K562 (cell line): ENCODE measurements at regions not wholly inside any gene's neighbourhood (a gene's known extent, or its start where the extent isn't known, plus 50 kb on each side); places are given as distances from the start of the nearest gene placed in this dataset.

Experiments
- ATAC-seq: fragments of 200-7000 bp; cut with Tn5 transposase; 3 replicates; pipeline ENCODE4 v1.9.1; 2020; ENCODE audit warnings: moderate library complexity
- BruUV-seq: library from RNA; stranded (reverse); fragments of 400-500 nt; replicated peaks from 2 replicates; lab custom pipeline; 2021; lab: Mats Ljungman, UMichigan
- CTCF ChIA-PET: fragments of 300-600 bp; formaldehyde crosslinking; extraction: SDS; loops from one replicate; lab custom pipeline; 2021; ENCODE audit warnings: low intra/inter-chr PET ratio; lab: Yijun Ruan, JAX
- POLR2A ChIA-PET: fragments of 300-600, 350-650 bp; sonication (Branson Sonifier 250); formaldehyde crosslinking; extraction: SDS; loops from one replicate; lab custom pipeline; 2021; ENCODE audit warnings: antibody characterized with exemption, inconsistent platforms; lab: Yijun Ruan, JAX
- DNase-seq, 4 experiments: peaks; one replicate each; pipeline versions ENCODE4 v3.0.0 to v3.0.0-alpha.2; 2011 to 2018; ENCODE audit warnings: low spot score in 3 of 4, mixed read lengths in 3 of 4; ENCODE audit errors: extremely low read depth in 1 of 4
- FAIRE-seq: peaks from 2 replicates; lab custom pipeline; 2011; peaks lifted over from hg19 to GRCh38; lab: Jason Lieb, UNC
- H2AFZ ChIP-seq: 2 replicates; pipeline ENCODE4 v1.6.0; 2011; ENCODE audit warnings: low read depth, low read length, control low read depth, inconsistent platforms
- H3K27ac ChIP-seq: fragments of 200-600 bp; 3 replicates; pipeline ENCODE4 v1.8.0; 2011; ENCODE audit warnings: low read depth, mild to moderate bottlenecking, control low read depth, inconsistent platforms, low read length, moderate library complexity, mixed read lengths; ENCODE audit errors: extremely low read depth
- H3K27me3 ChIP-seq, 2 experiments: fragments of 300-600 bp in 1 of 2; 2 replicates in 1 of 2; 3 replicates in 1 of 2; pipeline versions ENCODE4 v1.6.0 to v1.8.0; 2011; ENCODE audit warnings: inconsistent platforms in 2 of 2, low read length in 2 of 2, mild to moderate bottlenecking in 1 of 2, mixed read lengths in 1 of 2, moderate library complexity in 1 of 2; ENCODE audit not compliant: control insufficient read depth in 2 of 2, insufficient read depth in 2 of 2
- H3K36me3 ChIP-seq: fragments of 300-600 bp; 3 replicates; pipeline ENCODE4 v1.8.0; 2011; ENCODE audit warnings: mild to moderate bottlenecking, low read length, inconsistent platforms; ENCODE audit not compliant: control insufficient read depth, insufficient read depth
- H3K4me1 ChIP-seq, 2 experiments: fragments of 200-600 bp in 1 of 2; replicated peaks in 1 of 2; 2 replicates in 1 of 2; 3 replicates in 1 of 2; pipeline versions ENCODE4 v1.5.1 to v1.8.0; 2011; ENCODE audit warnings: inconsistent platforms in 2 of 2, low read length in 2 of 2, mild to moderate bottlenecking in 1 of 2, mixed read lengths in 1 of 2, moderate library complexity in 1 of 2; ENCODE audit not compliant: control insufficient read depth in 2 of 2, insufficient read depth in 2 of 2
- H3K4me2 ChIP-seq: 2 replicates; pipeline ENCODE4 v1.6.1; 2011; ENCODE audit warnings: low read length, control low read depth, inconsistent platforms, mixed read lengths; ENCODE audit not compliant: insufficient read depth
- H3K4me3 ChIP-seq: fragments of 200-600 bp; sonication (generic), shearing (Covaris generic); 2 replicates; pipeline ENCODE4 v1.5.1; 2016; ENCODE audit warnings: control low read depth, inconsistent platforms
- H3K79me2 ChIP-seq: fragments of 200-600 bp; 3 replicates; pipeline ENCODE4 v1.8.0; 2011; ENCODE audit warnings: low read length, inconsistent platforms; ENCODE audit not compliant: control insufficient read depth, insufficient read depth
- H3K9ac ChIP-seq, 2 experiments: 2 replicates each; pipeline versions ENCODE4 v1.6.0 to v1.6.1; 2011; ENCODE audit warnings: low read depth in 2 of 2, low read length in 2 of 2, control low read depth in 1 of 2, inconsistent platforms in 1 of 2, mild to moderate bottlenecking in 1 of 2, mixed read lengths in 1 of 2; ENCODE audit not compliant: insufficient read depth in 1 of 2
- H3K9me1 ChIP-seq: one replicate; pipeline ENCODE4 v1.6.0; 2011; ENCODE audit warnings: inconsistent platforms, mild to moderate bottlenecking, low read length, moderate library complexity; ENCODE audit not compliant: control insufficient read depth, insufficient read depth
- H3K9me3 ChIP-seq: replicated peaks from 2 replicates; pipeline ENCODE4 v1.5.1; 2011; ENCODE audit warnings: low read depth, low read length, inconsistent platforms; ENCODE audit not compliant: control insufficient read depth, insufficient read depth
- H4K20me1 ChIP-seq: replicated peaks from 2 replicates; pipeline ENCODE4 v1.6.1; 2011; ENCODE audit warnings: low read length, inconsistent platforms, mixed read lengths; ENCODE audit not compliant: control insufficient read depth, insufficient read depth
- AFF4 ChIP-seq: sonication (generic); formaldehyde crosslinking; IDR thresholded peaks from 2 replicates; pipeline ENCODE4 v1.8.0; 2023; ENCODE audit warnings: mild to moderate bottlenecking, missing genetic modification reagents
- CCNT2 ChIP-seq: IDR thresholded peaks from 2 replicates; pipeline ENCODE4 v1.6.1; 2011; ENCODE audit warnings: borderline replicate concordance, low read depth, mild to moderate bottlenecking, moderate library complexity, mixed read lengths, low read length; ENCODE audit not compliant: insufficient read length; ENCODE audit errors: extremely low read depth
- HMGXB4 ChIP-seq: sonication (generic); formaldehyde crosslinking; IDR thresholded peaks from 2 replicates; pipeline ENCODE4 v1.8.1; 2023; ENCODE audit warnings: mild to moderate bottlenecking, missing genetic modification reagents
- ILK ChIP-seq: fragments of 450-650 bp; IDR thresholded peaks from 2 replicates; pipeline ENCODE4 v1.6.1; 2016; ENCODE audit warnings: missing genetic modification characterization, low read depth, mild to moderate bottlenecking, missing compliant biosample characterization, moderate library complexity, borderline replicate concordance
- MAFG ChIP-seq: fragments of 450-650 bp; conservative IDR thresholded peaks from 2 replicates; pipeline ENCODE4 v1.6.1; 2016; ENCODE audit warnings: missing genetic modification characterization, missing compliant biosample characterization
- POLR2B ChIP-seq: fragments of 450-650 bp; IDR thresholded peaks from 2 replicates; pipeline ENCODE4 v1.6.1; 2018; ENCODE audit warnings: low read depth; ENCODE audit not compliant: partially characterized antibody
- TFE3 ChIP-seq: fragments of 450-650 bp; formaldehyde crosslinking; IDR thresholded peaks from 2 replicates; pipeline ENCODE4 v1.4.0; 2020; ENCODE audit warnings: mild to moderate bottlenecking, mixed read lengths
- XRCC4 ChIP-seq: IDR thresholded peaks from one replicate; pipeline ENCODE4 v1.6.1; 2011; ENCODE audit not compliant: insufficient read depth, insufficient read length; ENCODE audit errors: extremely low read depth
- ZBTB26 ChIP-seq: fragments of 450-650 bp; formaldehyde crosslinking; IDR thresholded peaks from 2 replicates; pipeline ENCODE4 v1.4.0; 2022; ENCODE audit warnings: missing genetic modification characterization
- ZNF134 ChIP-seq: fragments of 250-450 bp; sonication (Bioruptor Pico); conservative IDR thresholded peaks from 2 replicates; pipeline ENCODE4 v1.4.0; 2020
- ZNF41 ChIP-seq: fragments of 250-450 bp; sonication (Bioruptor Pico); conservative IDR thresholded peaks from 2 replicates; pipeline ENCODE4 v1.4.0; 2020; ENCODE audit warnings: mild to moderate bottlenecking
- ZNF431 ChIP-seq: sonication (generic); formaldehyde crosslinking; IDR thresholded peaks from 2 replicates; pipeline ENCODE4 v1.8.0; 2022; ENCODE audit warnings: mild to moderate bottlenecking, missing genetic modification reagents
- WGBS: fragments of 100-300 bp; shearing (Covaris generic); methylation state at CpG from one replicate; pipeline ENCODE4 v1.1.6; 2016; ENCODE audit warnings: low coverage, mixed read lengths; ENCODE audit not compliant: insufficient coverage; ENCODE audit errors: missing lambda C conversion rate; 5-methylcytosine and 5-hydroxymethylcytosine counted together
- in situ Hi-C: fragments of 300-500 bp; cut with MboI; formaldehyde crosslinking; loops from 4 replicates; pipeline ENCODE4 v1.15.0; 2018; ENCODE audit warnings: inconsistent platforms, mixed read lengths
- intact Hi-C: fragments of 100-400 bp; cut with micrococcal nuclease; formaldehyde crosslinking; loops from 2 replicates; pipeline ENCODE4 v1.14.2; 2022

GRCh38 chr13:80118506-80118905 is 222.4 kb downstream of the SPRY2 start (continued):
- TF ChIP-seq CCNT2 (no peak), ZNF41 (CRISPR knock-in tag) (no peak)

GRCh38 chr13:80118099-80118498 is 222.8 kb downstream of the SPRY2 start:
- Histone ChIP-seq H3K27ac (no peak overlapping the region), H3K9me1 (no peaks in the 10 kb centered on the region), H3K36me3 (no peaks in the 10 kb centered on the region), H3K27me3 (no peaks in the 10 kb centered on the region), H3K9me3 (no peaks in the 10 kb centered on the region), H4K20me1 (no peaks in the 10 kb centered on the region), H3K4me2 (no peak overlapping the region), H3K4me1 (no peaks in the 10 kb centered on the region), H3K9ac (no peak overlapping the region), H2AFZ (no peak overlapping the region), H3K79me2 (no peaks in the 10 kb centered on the region), H3K4me3 (no peak overlapping the region)
- ChIA-PET POLR2A (no interaction called here), CTCF (no interaction called here)
- 0% methylated on average over 1 of the region's 1 CpG for WGBS
- DNase-seq = no peak
- in situ Hi-C loops = no loop called here
- BruUV-seq = no TSS peak
- ATAC-seq = no peak
- TF ChIP-seq ILK (tag) = no peak
- TF ChIP-seq ZBTB26 (CRISPR knock-in tag) = no peak
- no peak for TF ChIP-seq ZNF431
- no peak for TF ChIP-seq TFE3 (CRISPR knock-in tag)
- TF ChIP-seq POLR2B = no peak
- TF ChIP-seq ZNF134 (CRISPR knock-in tag) = no peak
- TF ChIP-seq XRCC4 = no peak
- TF ChIP-seq MAFG (tag) = no peak
- no peak for TF ChIP-seq HMGXB4
- no peak for TF ChIP-seq AFF4 (CRISPR knock-in tag)
- intact Hi-C loops = no loop called here
- no peak for FAIRE-seq
